B cell (primary cell): ENCODE measurements at regions not wholly inside any gene's neighbourhood (a gene's known extent, or its start where the extent isn't known, plus 50 kb on each side); places are given as distances from the start of the nearest gene placed in this dataset.

Experiments
- ATAC-seq: fragments of 200-7000 bp; cut with Tn5 transposase; one replicate; pipeline ENCODE4 v1.10.0; 2021; ENCODE audit warnings: low read depth, mild to moderate bottlenecking, moderate number of reproducible peaks, moderate library complexity
- CTCF ChIA-PET: fragments of 350-600 bp; sonication (Branson Sonifier 250); formaldehyde crosslinking; loops from one replicate; lab custom pipeline; 2021; ENCODE audit warnings: antibody characterized with exemption, inconsistent platforms; lab: Charles Lee
- POLR2A ChIA-PET: fragments of 350-600 bp; sonication (Branson Sonifier 250); formaldehyde crosslinking; loops from one replicate; lab custom pipeline; 2021; ENCODE audit warnings: antibody characterized with exemption; lab: Charles Lee
- DNase-seq: peaks from one replicate; pipeline ENCODE4 v3.0.0; 2013
- H2AFZ ChIP-seq: 2 replicates; pipeline ENCODE4 v1.6.1; 2012; ENCODE audit warnings: mild to moderate bottlenecking, low read depth, low read length; ENCODE audit not compliant: insufficient read depth, poor library complexity, severe bottlenecking
- H3K27ac ChIP-seq, 2 donors: 1 replicate in 1 of 2; 2 replicates in 1 of 2; pipeline ENCODE4 v1.5.1; 2012 to 2013; ENCODE audit warnings: low read length in 2 of 2, mild to moderate bottlenecking in 2 of 2, moderate library complexity in 1 of 2
- H3K27me3 ChIP-seq, 4 experiments: fragments of 200-600 bp in 1 of 4; sonication (generic) in 1 of 4; replicated peaks in 1 of 4; 1 replicate in 2 of 4; 2 replicates in 2 of 4; pipeline versions ENCODE4 v1.6.1 to v1.7.0; 2013 to 2016; ENCODE audit warnings: low read length in 3 of 4, mild to moderate bottlenecking in 2 of 4, mixed read lengths in 1 of 4, moderate library complexity in 1 of 4; ENCODE audit not compliant: insufficient read depth in 4 of 4, control insufficient read depth in 3 of 4; ENCODE audit errors: control extremely low read depth in 1 of 4
- H3K36me3 ChIP-seq, 2 experiments: replicated peaks in 1 of 2; 1 replicate in 1 of 2; 2 replicates in 1 of 2; pipeline versions ENCODE4 v1.6.1 to v1.7.1; 2013; ENCODE audit warnings: low read length in 1 of 2; ENCODE audit not compliant: insufficient read depth in 2 of 2, control insufficient read depth in 1 of 2; ENCODE audit errors: control extremely low read depth in 1 of 2, extremely low read depth in 1 of 2
- H3K4me1 ChIP-seq, 2 donors: fragments of 200-600 bp in 1 of 2; sonication (generic) in 1 of 2; 1 replicate in 1 of 2; 2 replicates in 1 of 2; pipeline versions ENCODE4 v1.5.1 to v1.6.1; 2013 to 2017; ENCODE audit warnings: low read length in 2 of 2; ENCODE audit not compliant: control insufficient read depth in 2 of 2, insufficient read depth in 2 of 2
- H3K4me2 ChIP-seq: replicated peaks from 2 replicates; pipeline ENCODE3; 2012; ENCODE audit warnings: mild to moderate bottlenecking, low read depth, low read length; ENCODE audit not compliant: poor library complexity, severe bottlenecking
- H3K4me3 ChIP-seq, 5 experiments: fragments of 200-600 bp in 1 of 5; sonication (generic) in 1 of 5; 1 replicate in 3 of 5; 2 replicates in 2 of 5; pipeline versions ENCODE4 v1.5.1 to v1.7.0; 2011 to 2016; ENCODE audit warnings: low read length in 4 of 5, mild to moderate bottlenecking in 4 of 5, low read depth in 2 of 5, control low read depth in 1 of 5, moderate library complexity in 1 of 5; ENCODE audit not compliant: insufficient read depth in 1 of 5; ENCODE audit errors: control extremely low read depth in 1 of 5, extremely low read depth in 1 of 5
- H3K79me2 ChIP-seq: fragments of 200-600 bp; sonication (generic); one replicate; pipeline ENCODE4 v1.6.0; 2016; ENCODE audit warnings: low read length; ENCODE audit not compliant: control insufficient read depth, insufficient read depth
- H3K9ac ChIP-seq: fragments of 200-600 bp; sonication (generic); 2 replicates; pipeline ENCODE4 v1.6.1; 2017; ENCODE audit warnings: mild to moderate bottlenecking, low read length, moderate library complexity
- H3K9me3 ChIP-seq, 3 donors: one replicate each; pipeline versions ENCODE4 v1.6.1 to v1.7.1; 2013; ENCODE audit warnings: low read length in 2 of 3; ENCODE audit not compliant: control insufficient read depth in 2 of 3, insufficient read depth in 1 of 3; ENCODE audit errors: control extremely low read depth in 1 of 3
- H4K20me1 ChIP-seq: 2 replicates; pipeline ENCODE4 v1.6.0; 2012; ENCODE audit warnings: mild to moderate bottlenecking, low read length; ENCODE audit not compliant: insufficient read depth, control insufficient read depth, poor library complexity, severe bottlenecking
- H3K27ac Mint-ChIP-seq: one replicate; pipeline ENCODE4 v1.8.0; 2021; ENCODE audit warnings: mixed read lengths
- H3K27me3 Mint-ChIP-seq: one replicate; pipeline ENCODE4 v1.8.0; 2021; ENCODE audit warnings: mixed read lengths
- H3K4me1 Mint-ChIP-seq: one replicate; pipeline ENCODE4 v1.8.0; 2021; ENCODE audit warnings: mixed read lengths
- H3K4me3 Mint-ChIP-seq: one replicate; pipeline ENCODE4 v1.8.0; 2021; ENCODE audit warnings: mixed read lengths
- H3K9me3 Mint-ChIP-seq: one replicate; pipeline ENCODE4 v1.8.0; 2022; ENCODE audit warnings: mixed read lengths; ENCODE audit not compliant: insufficient read depth
- EZH2 ChIP-seq: IDR thresholded peaks from 2 replicates; pipeline ENCODE4 v1.6.1; 2012; ENCODE audit warnings: borderline replicate concordance, low read depth, mild to moderate bottlenecking, moderate library complexity, low read length; ENCODE audit not compliant: insufficient read depth, poor library complexity, severe bottlenecking
- WGBS: methylation state at CpG from one replicate; pipeline ENCODE4 v1.1.5; 2013; ENCODE audit warnings: missing lambda C conversion rate; ENCODE audit not compliant: insufficient coverage; 5-methylcytosine and 5-hydroxymethylcytosine counted together
- intact Hi-C: fragments of 100-400 bp; cut with micrococcal nuclease; formaldehyde crosslinking; loops from one replicate; pipeline ENCODE4 v1.10.0; 2022
- TF ChIP-seq, protein P1 (sequence below): fragments of 200-600 bp; IDR thresholded peaks from one replicate; pipeline ENCODE4 v1.8.0; 2022; ENCODE audit warnings: antibody characterized with exemption, mild to moderate bottlenecking

DNA sequence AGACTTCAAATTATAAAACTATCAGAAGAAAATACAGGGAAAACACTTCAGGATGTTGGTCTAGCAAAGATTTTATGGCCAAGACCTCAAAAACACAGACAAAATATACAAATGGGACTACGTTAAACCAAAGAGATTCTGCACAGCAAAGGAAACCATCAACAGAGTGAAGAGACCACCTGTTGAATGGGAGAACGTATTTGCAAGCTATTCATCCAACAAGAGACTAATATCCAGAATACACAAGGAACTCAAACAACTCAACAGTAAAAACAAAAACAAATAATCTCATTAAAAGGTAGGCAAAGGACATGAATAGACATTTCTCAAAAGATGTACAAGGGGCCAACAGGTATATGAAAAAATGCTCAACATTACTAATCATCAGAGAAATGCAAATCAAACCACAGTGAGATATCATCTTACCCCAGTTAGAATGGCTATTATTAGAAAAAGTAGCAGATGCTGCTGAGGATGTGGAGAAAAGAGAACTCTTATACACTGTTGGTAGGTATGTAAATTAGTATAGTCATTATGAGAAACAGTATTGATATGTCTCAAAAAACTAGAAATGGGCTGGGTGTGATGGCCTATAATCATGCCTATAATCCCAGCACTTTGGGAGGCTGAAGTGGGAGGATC, 112.6 kb downstream of the LRIG2 start:
- H3K27ac Mint-ChIP-seq, result no peak overlapping the region
- no peaks in the 10 kb centered on the region for H3K9me3 ChIP-seq
- H3K36me3 ChIP-seq, result no peaks in the 10 kb centered on the region
- no peaks in the 10 kb centered on the region for H3K4me1 ChIP-seq
- ATAC-seq (no peak), DNase-seq (no peak)
- H3K79me2 ChIP-seq, result no peaks in the 10 kb centered on the region
- no CpG with 5 or more reads among the region's 2 CpGs for WGBS
- H3K4me1 Mint-ChIP-seq, result peaks cover 8% of the 10 kb centered on the region
- no peak overlapping the region for H3K4me2 ChIP-seq
- H4K20me1 ChIP-seq, result no peaks in the 10 kb centered on the region
- H3K4me3 ChIP-seq, result no peak overlapping the region
- no peak overlapping the region for H3K4me3 Mint-ChIP-seq
- intact Hi-C loops, result no loop called here
- no peaks in the 10 kb centered on the region for H3K27me3 ChIP-seq
- no peak overlapping the region for H2AFZ ChIP-seq
- H3K9ac ChIP-seq, result no peak overlapping the region
- H3K9me3 Mint-ChIP-seq, result peaks cover 2% of the 10 kb centered on the region
- H3K27me3 Mint-ChIP-seq, result peaks cover 15% of the 10 kb centered on the region
- CTCF ChIA-PET, result no interaction called here
- POLR2A ChIA-PET, result no interaction called here
- TF ChIP-seq EZH2, result no peak
- TF ChIP-seq, protein P1, sequence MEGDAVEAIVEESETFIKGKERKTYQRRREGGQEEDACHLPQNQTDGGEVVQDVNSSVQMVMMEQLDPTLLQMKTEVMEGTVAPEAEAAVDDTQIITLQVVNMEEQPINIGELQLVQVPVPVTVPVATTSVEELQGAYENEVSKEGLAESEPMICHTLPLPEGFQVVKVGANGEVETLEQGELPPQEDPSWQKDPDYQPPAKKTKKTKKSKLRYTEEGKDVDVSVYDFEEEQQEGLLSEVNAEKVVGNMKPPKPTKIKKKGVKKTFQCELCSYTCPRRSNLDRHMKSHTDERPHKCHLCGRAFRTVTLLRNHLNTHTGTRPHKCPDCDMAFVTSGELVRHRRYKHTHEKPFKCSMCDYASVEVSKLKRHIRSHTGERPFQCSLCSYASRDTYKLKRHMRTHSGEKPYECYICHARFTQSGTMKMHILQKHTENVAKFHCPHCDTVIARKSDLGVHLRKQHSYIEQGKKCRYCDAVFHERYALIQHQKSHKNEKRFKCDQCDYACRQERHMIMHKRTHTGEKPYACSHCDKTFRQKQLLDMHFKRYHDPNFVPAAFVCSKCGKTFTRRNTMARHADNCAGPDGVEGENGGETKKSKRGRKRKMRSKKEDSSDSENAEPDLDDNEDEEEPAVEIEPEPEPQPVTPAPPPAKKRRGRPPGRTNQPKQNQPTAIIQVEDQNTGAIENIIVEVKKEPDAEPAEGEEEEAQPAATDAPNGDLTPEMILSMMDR, result no peak
- no peak overlapping the region for H3K27ac ChIP-seq

- H3K27ac ChIP-seq, result no peak overlapping the region
- H3K9ac ChIP-seq, result no peak overlapping the region
- H3K27me3 ChIP-seq, result peaks cover 0 to 3% (median 0%) of the 10 kb centered on the region in 4 experiments
- CTCF ChIA-PET, result no interaction called here
- H2AFZ ChIP-seq, result no peak overlapping the region
- Mint-ChIP-seq H3K27ac (no peak overlapping the region), H3K9me3 (peaks cover 7% of the 10 kb centered on the region), H3K4me3 (no peak overlapping the region), H3K27me3 (peaks cover 19% of the 10 kb centered on the region), H3K4me1 (peaks cover 19% of the 10 kb centered on the region)
- intact Hi-C loops, result no loop called here
- DNase-seq (no peak), ATAC-seq (no peak)
- H3K4me1 ChIP-seq, result peaks cover 0 to 5% of the 10 kb centered on the region in 2 donors
- H3K36me3 ChIP-seq, result no peaks in the 10 kb centered on the region
- no peak overlapping the region for H3K4me3 ChIP-seq
- TF ChIP-seq, protein P1, result no peak
- TF ChIP-seq EZH2, result no peak
- no peaks in the 10 kb centered on the region for H4K20me1 ChIP-seq
- H3K79me2 ChIP-seq, result no peaks in the 10 kb centered on the region
- POLR2A ChIA-PET, result no interaction called here
- no peak overlapping the region for H3K4me2 ChIP-seq
- peaks cover 0 to 7% (median 0%) of the 10 kb centered on the region in 3 donors for H3K9me3 ChIP-seq
- 100% methylated on average over 1 of the region's 3 CpGs for WGBS
Measured at GRCh38 chr1:113190078-113190477, 117.1 kb downstream of the LRIG2 start.
